ENCODE measurements at regions not wholly inside any gene's neighbourhood (a gene's known extent, or its start where the extent isn't known, plus 50 kb on each side); places are given as distances from the start of the nearest gene placed in this dataset.

- TF ChIP-seq NPAS2 (CRISPR knock-in tag; IDR thresholded peaks at IDR 0.05; ENCODE audit: borderline replicate concordance) (no peak), FOSB (CRISPR knock-in tag; IDR thresholded peaks at IDR 0.05) (no peak)
These were observed 96.1 kb downstream of the DIO3 start (continued) for GRCh38 chr14:101657372-101657771.

DNA sequence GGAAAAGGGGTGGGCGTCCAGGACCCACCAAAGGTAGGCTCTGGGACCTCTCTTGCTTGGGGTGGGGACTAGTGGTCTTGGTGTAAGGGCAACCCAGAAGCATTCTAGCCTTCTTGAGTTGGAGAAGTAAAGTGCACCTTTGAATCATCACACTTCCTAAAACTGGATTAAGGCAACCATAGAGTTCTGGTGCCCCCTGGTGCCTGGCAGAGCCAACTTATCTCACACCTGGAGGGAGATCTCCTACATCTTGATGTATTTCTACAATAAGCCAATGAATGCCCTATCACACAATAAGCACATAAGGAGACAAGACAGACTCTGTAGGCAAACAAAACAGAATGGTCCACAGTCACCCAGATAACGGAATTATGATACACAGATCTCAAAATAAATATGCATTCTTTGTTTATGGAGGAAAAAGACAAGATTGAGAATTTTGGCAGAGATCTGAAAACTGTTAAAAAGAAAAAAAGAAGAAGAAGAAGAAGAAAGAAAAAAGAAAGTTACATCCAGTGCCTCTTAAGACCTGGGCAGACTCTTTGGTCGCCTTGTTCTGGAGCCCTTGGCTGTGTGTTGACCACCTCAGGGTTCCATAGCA, 95.9 kb upstream of the PPP2R5C start:
- ATAC-seq (peak; percentile 97), FAIRE-seq (no peak)

DNA sequence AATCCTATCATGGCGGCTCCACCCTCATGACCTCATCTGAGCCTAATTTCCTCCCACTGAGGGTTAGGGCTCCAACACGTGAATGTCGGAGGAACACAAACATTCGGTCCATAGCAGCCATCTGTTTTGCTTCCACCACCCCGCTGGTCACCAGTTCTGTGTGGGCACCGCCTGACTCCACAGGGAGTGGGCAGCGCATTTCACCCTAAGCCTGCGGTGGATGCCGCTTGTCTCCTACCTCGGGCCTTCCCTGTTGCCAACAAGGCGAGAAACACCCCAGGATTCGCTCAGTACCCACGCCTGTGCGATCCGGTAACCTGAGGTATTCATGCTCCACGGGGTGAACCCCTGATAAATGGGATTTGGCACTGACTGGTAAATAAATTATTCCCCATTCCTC, 95.2 kb upstream of the PPP2R5C start:
- Histone ChIP-seq H3K4me1 (no peaks in the 10 kb centered on the region), H3K9me3 (peaks cover 7% of the 10 kb centered on the region; the same call in 2 of the 3 replicates), H3K27ac (no peak overlapping the region), H3K4me2 (no peak overlapping the region), H3K4me3 (no peak overlapping the region)
- TF ChIP-seq POLR2A (IDR thresholded peaks at IDR 0.05; ENCODE audit: low read length) (no peak), KDM5A (IDR thresholded peaks at IDR 0.05) (no peak), FOSL2 (IDR thresholded peaks at IDR 0.05) (no peak), FOSL2 (CRISPR knock-in tag; IDR thresholded peaks at IDR 0.05) (no peak), RAD21 (conservative IDR thresholded peaks at IDR 0.05 in 1 of 2, IDR thresholded peaks at IDR 0.05 in 1 of 2) (no peak), SMC3 (IDR thresholded peaks at IDR 0.05) (no peak), TP53 (CRISPR knock-in tag; IDR thresholded peaks at IDR 0.05) (no peak), PHF8 (IDR thresholded peaks at IDR 0.05; ENCODE audit: borderline replicate concordance, low read depth) (no peak), ZFP36 (IDR thresholded peaks at IDR 0.05; ENCODE audit: borderline replicate concordance, partially characterized antibody) (no peak)
- TF ChIP-seq, protein P1, sequence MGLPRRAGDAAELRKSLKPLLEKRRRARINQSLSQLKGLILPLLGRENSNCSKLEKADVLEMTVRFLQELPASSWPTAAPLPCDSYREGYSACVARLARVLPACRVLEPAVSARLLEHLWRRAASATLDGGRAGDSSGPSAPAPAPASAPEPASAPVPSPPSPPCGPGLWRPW (IDR thresholded peaks at IDR 0.05) = no peak
- WGBS (ENCODE audit: missing lambda C conversion rate) = 63% methylated on average over 16 of the region's 16 CpGs
- ChIA-PET POLR2A (no interaction called here), CTCF (interaction anchor here (1.1 to 2.8 kb wide), 5 partner anchors 11 to 1244 kb away, joined by 3 to 8 read pairs (median 3); no protein-coding TSS in a partner anchor)
- FAIRE-seq (no peak), DNase-seq (ENCODE audit: low read depth in 1 of 2, low spot score in 1 of 2) (no peak), ATAC-seq (no peak; a peak in 1 of 6 replicates)

More for the DNA sequence above, 95.9 kb upstream of the PPP2R5C start:
- Histone ChIP-seq H3K4me2 (no peak overlapping the region), H3K4me3 (no peak overlapping the region), H3K9me3 (peaks cover 7% of the 10 kb centered on the region; the same call in 2 of the 3 replicates), H3K4me1 (no peaks in the 10 kb centered on the region), H3K27ac (no peak overlapping the region)
- WGBS (ENCODE audit: missing lambda C conversion rate) = 2% methylated on average over 3 of the region's 3 CpGs
- CTCF ChIA-PET = interaction anchor here (0.7 to 4.5 kb wide), 32 partner anchors 8 to 1297 kb away, joined by 3 to 34 read pairs (median 3); no protein-coding TSS in a partner anchor
- TF ChIP-seq TP53 (CRISPR knock-in tag; IDR thresholded peaks at IDR 0.05) = no peak
- TF ChIP-seq SMC3 (IDR thresholded peaks at IDR 0.05) = peak; percentile 90
- TF ChIP-seq, protein P2, sequence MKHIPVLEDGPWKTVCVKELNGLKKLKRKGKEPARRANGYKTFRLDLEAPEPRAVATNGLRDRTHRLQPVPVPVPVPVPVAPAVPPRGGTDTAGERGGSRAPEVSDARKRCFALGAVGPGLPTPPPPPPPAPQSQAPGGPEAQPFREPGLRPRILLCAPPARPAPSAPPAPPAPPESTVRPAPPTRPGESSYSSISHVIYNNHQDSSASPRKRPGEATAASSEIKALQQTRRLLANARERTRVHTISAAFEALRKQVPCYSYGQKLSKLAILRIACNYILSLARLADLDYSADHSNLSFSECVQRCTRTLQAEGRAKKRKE (CRISPR knock-in tag; IDR thresholded peaks at IDR 0.05; ENCODE audit: low read depth) = no peak
- peak; percentile 95 to 98 for TF ChIP-seq RAD21 (conservative IDR thresholded peaks at IDR 0.05 in 1 of 2, IDR thresholded peaks at IDR 0.05 in 1 of 2)
- TF ChIP-seq CBX8 (IDR thresholded peaks at IDR 0.05) = no peak
- TF ChIP-seq CTCF (IDR thresholded peaks at IDR 0.05) = peak; percentile 88
- no peak for TF ChIP-seq HOXB5 (CRISPR knock-in tag; IDR thresholded peaks at IDR 0.05)
- TF ChIP-seq CEBPB (IDR thresholded peaks at IDR 0.05) = no peak
- POLR2A ChIA-PET = no interaction called here
- DNase-seq (ENCODE audit: low read depth in 1 of 2, low spot score in 1 of 2) = peak; percentile 71 to 80

DNA sequence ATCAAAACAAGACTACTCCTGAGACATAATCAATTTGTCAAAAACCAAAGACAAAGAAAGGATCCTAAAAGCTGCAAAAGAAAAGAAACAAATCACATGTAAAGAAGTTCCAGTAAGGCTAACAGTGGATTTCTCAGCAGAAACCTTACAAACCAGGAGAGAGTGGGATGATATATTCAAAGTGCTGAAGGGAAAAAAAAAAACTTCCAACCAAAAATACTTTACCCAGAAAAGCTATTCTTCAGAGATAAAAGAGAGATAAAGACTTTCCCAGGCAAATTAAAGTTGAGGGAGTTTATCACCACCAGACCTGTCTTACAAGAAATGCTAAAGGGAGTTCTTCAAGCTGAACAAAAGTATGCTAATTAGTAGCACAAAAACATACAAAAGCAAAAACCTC, 91.9 kb upstream of the PPP2R5C start:
- ChIA-PET POLR2A (no interaction called here), CTCF (interaction anchor here (1.5 kb wide), 1 partner anchor 1285 kb away, joined by 3 read pairs; no protein-coding TSS in a partner anchor)
- TF ChIP-seq ZSCAN20 (CRISPR knock-in tag; IDR thresholded peaks at IDR 0.05) = no peak
- TF ChIP-seq NPAS2 (CRISPR knock-in tag; IDR thresholded peaks at IDR 0.05; ENCODE audit: borderline replicate concordance) = no peak
- no peak for TF ChIP-seq JUNB (IDR thresholded peaks at IDR 0.05)
- TF ChIP-seq, protein P1 (IDR thresholded peaks at IDR 0.05) = no peak
- TF ChIP-seq REST (IDR thresholded peaks at IDR 0.05) = no peak
- no peak for TF ChIP-seq HEYL (CRISPR knock-in tag; IDR thresholded peaks at IDR 0.05)
- no peak for TF ChIP-seq FOXS1 (CRISPR knock-in tag; IDR thresholded peaks at IDR 0.05)
- peaks cover 7% of the 10 kb centered on the region; the same call in 2 of the 3 replicates for H3K9me3 ChIP-seq
- no peak overlapping the region for H3K4me3 ChIP-seq
- ATAC-seq (no peak), FAIRE-seq (no peak), DNase-seq (ENCODE audit: low read depth in 1 of 2, low spot score in 1 of 2) (no peak)
- no peaks in the 10 kb centered on the region for H3K4me1 ChIP-seq
- no peak overlapping the region for H3K4me2 ChIP-seq
- no peak overlapping the region for H3K27ac ChIP-seq
